Astrocyte (in vitro differentiated cells and primary cell): ENCODE measurements at regions not wholly inside any gene's neighbourhood (a gene's known extent, or its start where the extent isn't known, plus 50 kb on each side); places are given as distances from the start of the nearest gene placed in this dataset.

Experiments
- DNase-seq: peaks from one replicate; pipeline ENCODE4 v3.0.0-alpha.2; 2010; ENCODE audit warnings: low read depth
- FAIRE-seq: peaks from 2 replicates; lab custom pipeline; 2011; peaks lifted over from hg19 to GRCh38; lab: Jason Lieb, UNC
- H2AFZ ChIP-seq: 2 replicates; pipeline ENCODE4 v1.6.0; 2012; ENCODE audit warnings: low read depth, low read length, inconsistent platforms
- H3K27ac ChIP-seq: 2 replicates; pipeline ENCODE4 v1.5.1; 2011; ENCODE audit warnings: low read depth, low read length, inconsistent platforms
- H3K27me3 ChIP-seq: 2 replicates; pipeline ENCODE4 v1.6.0; 2011; ENCODE audit warnings: low read length, inconsistent platforms; ENCODE audit not compliant: insufficient read depth
- H3K36me3 ChIP-seq: 2 replicates; pipeline ENCODE4 v1.5.1; 2011; ENCODE audit warnings: low read length, inconsistent platforms; ENCODE audit not compliant: insufficient read depth
- H3K4me1 ChIP-seq: 2 replicates; pipeline ENCODE4 v1.5.1; 2011; ENCODE audit warnings: low read length, inconsistent platforms; ENCODE audit not compliant: insufficient read depth
- H3K4me2 ChIP-seq: 2 replicates; pipeline ENCODE4 v1.6.0; 2012; ENCODE audit warnings: low read length, inconsistent platforms
- H3K4me3 ChIP-seq: 2 replicates; pipeline ENCODE4 v1.5.1; 2011; ENCODE audit warnings: low read depth, mild to moderate bottlenecking, low read length, inconsistent platforms; ENCODE audit not compliant: insufficient read depth
- H3K79me2 ChIP-seq: 2 replicates; pipeline ENCODE4 v1.6.0; 2012; ENCODE audit warnings: mild to moderate bottlenecking, low read length, inconsistent platforms; ENCODE audit not compliant: insufficient read depth
- H3K9ac ChIP-seq: 2 replicates; pipeline ENCODE4 v1.6.0; 2012; ENCODE audit warnings: mild to moderate bottlenecking, low read length, inconsistent platforms
- H3K9me3 ChIP-seq: 2 replicates; pipeline ENCODE4 v1.5.1; 2012; ENCODE audit warnings: low read depth, mild to moderate bottlenecking, low read length, inconsistent platforms; ENCODE audit not compliant: insufficient read depth
- H4K20me1 ChIP-seq: 2 replicates; pipeline ENCODE4 v1.6.0; 2012; ENCODE audit warnings: low read length, inconsistent platforms; ENCODE audit not compliant: insufficient read depth
- H3K27ac Mint-ChIP-seq: one replicate; pipeline ENCODE4 v1.8.0; 2021; ENCODE audit warnings: mild to moderate bottlenecking, mixed read lengths; ENCODE audit not compliant: unreplicated experiment
- H3K27me3 Mint-ChIP-seq: one replicate; pipeline ENCODE4 v1.8.0; 2021; ENCODE audit warnings: low read depth, mixed read lengths; ENCODE audit not compliant: unreplicated experiment
- H3K36me3 Mint-ChIP-seq: one replicate; pipeline ENCODE4 v1.8.0; 2021; ENCODE audit warnings: low read depth, mixed read lengths; ENCODE audit not compliant: unreplicated experiment
- H3K4me1 Mint-ChIP-seq: one replicate; pipeline ENCODE4 v1.8.0; 2021; ENCODE audit warnings: low read depth, mixed read lengths; ENCODE audit not compliant: unreplicated experiment
- H3K4me3 Mint-ChIP-seq: one replicate; pipeline ENCODE4 v1.8.0; 2021; ENCODE audit warnings: mild to moderate bottlenecking, moderate library complexity, mixed read lengths; ENCODE audit not compliant: unreplicated experiment
- H3K9me3 Mint-ChIP-seq: one replicate; pipeline ENCODE4 v1.8.0; 2021; ENCODE audit warnings: mild to moderate bottlenecking, mixed read lengths; ENCODE audit not compliant: unreplicated experiment
- EZH2 ChIP-seq: IDR thresholded peaks from 2 replicates; pipeline ENCODE4 v1.6.1; 2012; ENCODE audit warnings: mild to moderate bottlenecking, low read length, inconsistent platforms; ENCODE audit not compliant: insufficient read depth
- TF ChIP-seq, protein P1 (sequence below): IDR thresholded peaks from 2 replicates; pipeline ENCODE4 v1.5.1; 2011; ENCODE audit warnings: low read depth, mild to moderate bottlenecking, inconsistent platforms, low read length, moderate library complexity; ENCODE audit not compliant: insufficient read depth

DNA sequence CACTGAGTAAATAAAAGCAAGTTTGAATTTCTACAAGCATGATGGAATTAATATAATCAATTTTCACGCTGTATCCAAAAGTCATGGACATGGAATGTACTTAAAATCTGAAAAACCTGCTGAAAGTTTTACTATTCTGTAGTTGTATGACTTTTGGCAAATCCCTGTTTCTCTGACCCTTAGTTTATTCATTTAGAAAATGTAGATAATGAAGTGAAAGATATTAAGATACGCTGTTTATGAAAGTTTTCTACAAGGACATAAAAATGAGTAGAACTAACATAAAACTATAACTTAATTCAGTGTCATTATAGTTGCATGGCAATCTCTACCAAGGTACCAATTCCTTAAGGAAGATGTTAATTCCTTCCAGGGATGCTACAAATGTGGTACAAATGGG, 363.2 kb upstream of the MPDZ start:
- H3K36me3 ChIP-seq: no peaks in the 10 kb centered on the region
- no peaks in the 10 kb centered on the region for H3K9me3 ChIP-seq
- H3K27me3 Mint-ChIP-seq: no peaks in the 10 kb centered on the region
- no peaks in the 10 kb centered on the region for H3K27me3 ChIP-seq
- H3K36me3 Mint-ChIP-seq: no peaks in the 10 kb centered on the region
- TF ChIP-seq EZH2: no peak
- TF ChIP-seq, protein P1, sequence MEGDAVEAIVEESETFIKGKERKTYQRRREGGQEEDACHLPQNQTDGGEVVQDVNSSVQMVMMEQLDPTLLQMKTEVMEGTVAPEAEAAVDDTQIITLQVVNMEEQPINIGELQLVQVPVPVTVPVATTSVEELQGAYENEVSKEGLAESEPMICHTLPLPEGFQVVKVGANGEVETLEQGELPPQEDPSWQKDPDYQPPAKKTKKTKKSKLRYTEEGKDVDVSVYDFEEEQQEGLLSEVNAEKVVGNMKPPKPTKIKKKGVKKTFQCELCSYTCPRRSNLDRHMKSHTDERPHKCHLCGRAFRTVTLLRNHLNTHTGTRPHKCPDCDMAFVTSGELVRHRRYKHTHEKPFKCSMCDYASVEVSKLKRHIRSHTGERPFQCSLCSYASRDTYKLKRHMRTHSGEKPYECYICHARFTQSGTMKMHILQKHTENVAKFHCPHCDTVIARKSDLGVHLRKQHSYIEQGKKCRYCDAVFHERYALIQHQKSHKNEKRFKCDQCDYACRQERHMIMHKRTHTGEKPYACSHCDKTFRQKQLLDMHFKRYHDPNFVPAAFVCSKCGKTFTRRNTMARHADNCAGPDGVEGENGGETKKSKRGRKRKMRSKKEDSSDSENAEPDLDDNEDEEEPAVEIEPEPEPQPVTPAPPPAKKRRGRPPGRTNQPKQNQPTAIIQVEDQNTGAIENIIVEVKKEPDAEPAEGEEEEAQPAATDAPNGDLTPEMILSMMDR: no peak
- no peaks in the 10 kb centered on the region for H3K4me1 ChIP-seq
- no peak overlapping the region for H3K4me2 ChIP-seq
- H3K9me3 Mint-ChIP-seq: no peaks in the 10 kb centered on the region
- no peak overlapping the region for H3K27ac ChIP-seq
- H4K20me1 ChIP-seq: no peaks in the 10 kb centered on the region
- no peaks in the 10 kb centered on the region for H3K79me2 ChIP-seq
- FAIRE-seq: no peak
- no peak overlapping the region for H3K9ac ChIP-seq
- no peaks in the 10 kb centered on the region for H3K4me1 Mint-ChIP-seq
- no peak overlapping the region for H3K4me3 Mint-ChIP-seq
- no peak for DNase-seq
- H3K4me3 ChIP-seq: no peak overlapping the region
- no peak overlapping the region for H2AFZ ChIP-seq
- H3K27ac Mint-ChIP-seq: no peak overlapping the region

DNA sequence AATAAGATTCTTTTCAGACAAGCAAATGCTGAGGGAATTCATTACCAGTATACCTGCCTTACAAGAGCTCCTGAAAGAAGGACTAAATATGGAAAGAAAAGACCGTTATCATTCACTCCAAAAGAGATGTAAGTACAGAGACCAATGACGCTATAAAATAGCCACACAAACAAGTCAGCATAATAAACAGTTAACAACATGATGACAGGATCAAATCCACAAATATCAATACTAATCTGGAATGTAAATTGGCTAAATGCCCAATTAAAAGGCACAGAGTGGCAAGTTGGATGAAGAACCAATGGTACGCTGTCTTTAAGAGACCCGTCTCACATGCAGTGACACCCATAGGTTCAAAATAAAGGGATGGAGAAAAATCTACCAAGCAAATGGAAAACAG, 349.6 kb upstream of the MPDZ start:
- TF ChIP-seq EZH2: no peak
- TF ChIP-seq, protein P1: no peak
- FAIRE-seq (no peak), DNase-seq (no peak)
- Histone ChIP-seq H2AFZ (no peak overlapping the region), H3K9me3 (no peaks in the 10 kb centered on the region), H3K79me2 (no peaks in the 10 kb centered on the region), H3K4me2 (no peak overlapping the region), H3K9ac (no peak overlapping the region), H3K4me3 (no peak overlapping the region), H3K36me3 (no peaks in the 10 kb centered on the region), H3K4me1 (no peaks in the 10 kb centered on the region), H3K27me3 (no peaks in the 10 kb centered on the region), H3K27ac (no peak overlapping the region), H4K20me1 (no peaks in the 10 kb centered on the region)
- Mint-ChIP-seq H3K4me1 (no peaks in the 10 kb centered on the region), H3K4me3 (no peak overlapping the region), H3K27me3 (no peaks in the 10 kb centered on the region), H3K9me3 (peaks cover 6% of the 10 kb centered on the region), H3K36me3 (no peaks in the 10 kb centered on the region), H3K27ac (no peak overlapping the region)

DNA sequence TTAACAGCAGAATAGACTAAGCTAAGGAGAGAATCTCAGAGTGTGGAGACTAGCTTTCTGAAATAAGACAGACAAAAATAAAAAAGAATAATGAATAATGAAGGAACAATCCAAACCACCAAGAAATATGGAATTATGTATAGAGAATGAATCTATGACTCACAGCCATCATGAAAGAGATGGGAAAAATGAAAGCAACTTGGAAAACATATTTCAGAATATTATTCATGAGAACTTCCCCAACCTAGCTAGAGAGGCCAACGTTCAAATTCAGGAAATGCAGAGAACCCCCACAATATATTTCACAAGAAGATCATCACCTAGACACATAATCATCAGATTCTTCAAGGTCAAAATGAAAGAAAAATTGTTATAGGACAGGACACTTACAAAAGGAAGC, 349.0 kb upstream of the MPDZ start:
- Mint-ChIP-seq H3K27ac (no peak overlapping the region), H3K4me3 (no peak overlapping the region), H3K9me3 (peaks cover 7% of the 10 kb centered on the region), H3K27me3 (no peaks in the 10 kb centered on the region), H3K4me1 (no peaks in the 10 kb centered on the region), H3K36me3 (no peaks in the 10 kb centered on the region)
- H4K20me1 ChIP-seq: no peaks in the 10 kb centered on the region
- H3K36me3 ChIP-seq: no peaks in the 10 kb centered on the region
- no peak overlapping the region for H3K4me2 ChIP-seq
- H2AFZ ChIP-seq: no peak overlapping the region
- no peak overlapping the region for H3K27ac ChIP-seq
- no peaks in the 10 kb centered on the region for H3K27me3 ChIP-seq
- TF ChIP-seq, protein P1: no peak
- no peak for TF ChIP-seq EZH2
- no peak overlapping the region for H3K4me3 ChIP-seq
- H3K9me3 ChIP-seq: no peaks in the 10 kb centered on the region
- DNase-seq (no peak), FAIRE-seq (no peak)
- no peaks in the 10 kb centered on the region for H3K4me1 ChIP-seq
- H3K79me2 ChIP-seq: no peaks in the 10 kb centered on the region
- H3K9ac ChIP-seq: no peak overlapping the region
